ENCODE measurements at regions not wholly inside any gene's neighbourhood (a gene's known extent, or its start where the extent isn't known, plus 50 kb on each side); places are given as distances from the start of the nearest gene placed in this dataset.

DNA sequence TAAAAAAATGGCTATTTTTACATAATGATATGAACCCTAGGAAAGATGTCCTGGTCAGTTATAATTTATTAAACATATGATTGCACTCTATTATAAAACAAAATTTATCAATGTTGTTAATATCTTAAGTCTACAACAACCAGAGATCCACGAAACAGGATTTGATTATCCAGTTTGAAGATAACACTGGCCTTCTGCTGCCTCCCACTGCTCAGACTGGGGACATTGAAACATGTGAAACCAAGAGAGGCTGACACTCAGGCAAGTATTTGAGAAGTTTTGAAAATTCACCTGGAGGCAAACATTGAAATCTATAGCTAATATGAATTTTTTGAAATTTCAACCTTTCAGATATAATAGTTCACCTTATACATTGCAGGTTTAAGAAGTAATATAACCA, 219.3 kb upstream of the HSF2 start:
- TF ChIP-seq, protein P1, sequence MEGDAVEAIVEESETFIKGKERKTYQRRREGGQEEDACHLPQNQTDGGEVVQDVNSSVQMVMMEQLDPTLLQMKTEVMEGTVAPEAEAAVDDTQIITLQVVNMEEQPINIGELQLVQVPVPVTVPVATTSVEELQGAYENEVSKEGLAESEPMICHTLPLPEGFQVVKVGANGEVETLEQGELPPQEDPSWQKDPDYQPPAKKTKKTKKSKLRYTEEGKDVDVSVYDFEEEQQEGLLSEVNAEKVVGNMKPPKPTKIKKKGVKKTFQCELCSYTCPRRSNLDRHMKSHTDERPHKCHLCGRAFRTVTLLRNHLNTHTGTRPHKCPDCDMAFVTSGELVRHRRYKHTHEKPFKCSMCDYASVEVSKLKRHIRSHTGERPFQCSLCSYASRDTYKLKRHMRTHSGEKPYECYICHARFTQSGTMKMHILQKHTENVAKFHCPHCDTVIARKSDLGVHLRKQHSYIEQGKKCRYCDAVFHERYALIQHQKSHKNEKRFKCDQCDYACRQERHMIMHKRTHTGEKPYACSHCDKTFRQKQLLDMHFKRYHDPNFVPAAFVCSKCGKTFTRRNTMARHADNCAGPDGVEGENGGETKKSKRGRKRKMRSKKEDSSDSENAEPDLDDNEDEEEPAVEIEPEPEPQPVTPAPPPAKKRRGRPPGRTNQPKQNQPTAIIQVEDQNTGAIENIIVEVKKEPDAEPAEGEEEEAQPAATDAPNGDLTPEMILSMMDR (IDR thresholded peaks at IDR 0.05): no peak
- TF ChIP-seq POLR2A (IDR thresholded peaks at IDR 0.05) (no peak), EP300 (IDR thresholded peaks at IDR 0.05) (no peak)

Data from tibial nerve (tissue), 4 donors.